GM18858 (cell line): ENCODE measurements at regions not wholly inside any gene's neighbourhood (a gene's known extent, or its start where the extent isn't known, plus 50 kb on each side); places are given as distances from the start of the nearest gene placed in this dataset.
"Not testable (repeated sequence)": the region's sequence is repeated elsewhere in the genome, so short reads cannot be mapped to it uniquely, and the experiment has no call there.

Experiments
- ATAC-seq: cut with Tn5 transposase; IDR thresholded peaks from one replicate; pipeline ENCODE4 v1.9.1; 2021; ENCODE audit not compliant: unreplicated experiment

GRCh38 chr20:53652859-53653517 is 59.3 kb upstream of the ZNF217 start:
- no peak for ATAC-seq

- peak; percentile 56 for ATAC-seq
Observed at GRCh38 chr20:53652090-53652858, 58.6 kb upstream of the ZNF217 start.

GRCh38 chr20:53649493-53649892 is 55.9 kb upstream of the ZNF217 start:
- not testable (repeated sequence) for ATAC-seq

- ATAC-seq: no peak
Observed at GRCh38 chr20:53647286-53647821, 53.7 kb upstream of the ZNF217 start.

GRCh38 chr20:53646550-53646949 is 52.9 kb upstream of the ZNF217 start:
- ATAC-seq: no peak

GRCh38 chr20:53645582-53645897 is 51.9 kb upstream of the ZNF217 start:
- ATAC-seq: no peak

- not testable (repeated sequence) for ATAC-seq
Observed at GRCh38 chr20:53644108-53644507, 50.5 kb upstream of the ZNF217 start.
